HG02943 (cell line): ENCODE measurements at regions not wholly inside any gene's neighbourhood (a gene's known extent, or its start where the extent isn't known, plus 50 kb on each side); places are given as distances from the start of the nearest gene placed in this dataset.

Experiments used
- ATAC-seq: cut with Tn5 transposase; IDR thresholded peaks from one replicate; pipeline ENCODE4 v1.9.1; 2021; ENCODE audit warnings: mild to moderate bottlenecking, low read depth, moderate library complexity; ENCODE audit not compliant: unreplicated experiment

- ATAC-seq, result no peak
Observed at GRCh38 chr7:35463751-35464150, 209.9 kb upstream of the TBX20 start.

DNA sequence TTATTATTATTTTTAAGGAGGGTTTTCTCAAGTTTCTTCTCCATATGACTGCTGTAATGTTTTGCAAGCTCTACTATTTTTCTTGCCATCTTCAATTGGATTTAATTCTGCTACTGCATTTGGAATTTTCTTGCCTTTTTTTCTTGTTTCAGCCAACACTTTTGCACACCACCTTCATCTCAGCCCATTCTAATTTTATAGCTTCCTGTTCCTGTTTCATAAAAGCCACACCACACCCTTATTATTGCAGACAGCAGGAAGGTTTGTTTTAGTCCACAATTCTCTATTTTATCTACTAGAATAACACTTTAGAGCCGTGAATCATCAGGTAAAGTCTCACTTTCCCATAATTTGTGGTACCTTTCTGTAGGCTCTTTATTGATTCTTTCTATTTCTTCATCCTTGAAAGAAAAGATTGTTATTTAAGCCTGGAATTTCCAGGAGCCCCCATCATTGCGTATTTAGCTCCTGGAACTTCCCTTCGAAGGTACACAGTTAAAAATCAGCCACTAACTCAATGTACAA lies 209.3 kb upstream of the TBX20 start:
- ATAC-seq, result no peak

GRCh38 chr7:35454575-35455385 lies 200.9 kb upstream of the TBX20 start:
- no peak for ATAC-seq

- no peak for ATAC-seq
Observed at GRCh38 chr7:35450456-35451214, 196.7 kb upstream of the TBX20 start.

DNA sequence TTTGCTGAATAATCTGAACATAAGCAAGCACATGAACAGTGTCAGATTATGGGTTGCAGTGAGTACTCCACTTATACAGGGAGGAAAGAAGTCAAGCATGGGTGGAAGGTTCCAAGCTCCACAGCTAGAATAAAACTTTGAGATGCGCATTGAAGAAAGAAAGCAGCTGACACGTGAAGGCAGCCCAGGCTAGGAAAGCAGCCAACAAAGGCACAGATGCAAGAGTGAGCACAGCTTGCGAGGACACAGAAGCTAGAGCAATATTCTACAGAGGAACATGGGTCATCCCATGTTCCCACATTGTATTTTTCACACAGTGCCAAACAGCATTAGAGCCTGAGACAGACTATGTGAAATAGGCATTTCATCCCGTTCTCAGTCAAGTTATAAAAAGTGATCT lies 194.6 kb upstream of the TBX20 start:
- no peak for ATAC-seq

DNA sequence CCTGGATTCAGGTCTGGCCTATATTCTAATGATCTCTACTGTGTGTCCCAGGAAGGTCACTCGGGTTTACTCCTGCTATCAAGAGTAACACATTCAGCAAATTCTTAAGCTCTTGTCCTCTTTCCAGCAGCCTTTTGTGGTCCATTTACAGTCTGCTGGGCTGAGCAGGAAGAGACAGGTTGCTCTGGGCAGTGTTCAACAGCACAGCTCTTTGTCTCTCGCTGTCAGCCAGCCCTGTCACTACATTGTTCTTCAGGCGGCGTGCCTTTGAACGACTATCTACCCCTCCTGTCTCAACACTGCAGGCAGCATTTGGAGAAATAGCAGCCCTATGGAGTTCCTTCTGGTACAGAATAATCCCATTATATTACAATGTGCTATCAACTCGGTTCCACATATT lies 192.2 kb upstream of the TBX20 start:
- no peak for ATAC-seq

DNA sequence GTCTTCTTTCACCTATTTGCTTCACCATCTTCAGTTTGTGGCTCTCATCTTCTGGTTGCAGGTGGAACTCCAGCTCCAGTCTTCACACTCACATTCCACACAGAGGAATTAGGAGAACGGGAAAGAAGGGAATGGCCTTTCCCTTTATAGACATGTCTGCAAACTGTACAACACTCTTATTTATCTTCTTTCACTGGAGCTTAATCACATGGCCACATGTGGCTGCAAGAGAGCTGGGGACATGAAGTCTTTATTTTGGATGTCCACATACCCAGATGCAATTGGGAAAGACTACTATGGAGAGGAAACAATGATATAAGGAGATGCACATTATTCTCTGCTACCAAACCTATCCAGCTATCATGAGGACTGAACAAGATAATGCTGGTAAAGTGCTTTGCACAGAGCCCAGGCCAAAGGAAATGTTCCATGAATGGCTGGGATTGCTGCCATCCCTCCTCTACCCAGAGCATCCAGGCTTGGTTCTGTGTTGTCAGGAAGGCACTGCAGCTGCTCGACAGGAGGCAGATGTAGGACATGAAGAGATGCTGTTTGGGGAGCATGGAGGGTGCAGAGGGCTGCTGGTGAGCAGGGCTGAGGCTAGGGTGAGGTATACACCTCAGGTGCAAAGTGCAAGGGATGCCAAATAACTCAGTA lies 183.8 kb upstream of the TBX20 start:
- no peak for ATAC-seq

DNA sequence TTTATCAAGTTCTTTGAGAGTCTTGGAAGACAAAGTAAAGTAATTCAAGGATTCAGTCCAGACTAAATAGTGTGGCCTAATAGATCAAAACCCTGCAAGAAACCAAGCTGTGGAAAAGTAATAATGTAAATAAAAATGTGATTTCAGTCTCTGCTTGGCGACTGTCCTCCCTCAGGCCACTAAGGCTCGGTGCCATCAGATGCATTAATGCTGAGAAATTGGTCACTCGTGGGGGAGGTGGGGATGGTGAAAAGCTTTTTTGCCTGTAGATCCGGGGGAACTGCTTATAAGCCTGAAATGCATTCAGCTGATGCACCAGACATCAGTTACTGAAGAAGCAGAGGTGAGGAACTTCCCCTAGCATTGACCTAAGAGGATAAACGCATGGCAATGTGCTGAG lies 182.6 kb upstream of the TBX20 start:
- ATAC-seq, result no peak

- no peak for ATAC-seq
Observed at GRCh38 chr7:35430547-35431153, 176.8 kb upstream of the TBX20 start.

GRCh38 chr7:35424869-35425495 lies 171.1 kb upstream of the TBX20 start:
- ATAC-seq, result peak; percentile 57

DNA sequence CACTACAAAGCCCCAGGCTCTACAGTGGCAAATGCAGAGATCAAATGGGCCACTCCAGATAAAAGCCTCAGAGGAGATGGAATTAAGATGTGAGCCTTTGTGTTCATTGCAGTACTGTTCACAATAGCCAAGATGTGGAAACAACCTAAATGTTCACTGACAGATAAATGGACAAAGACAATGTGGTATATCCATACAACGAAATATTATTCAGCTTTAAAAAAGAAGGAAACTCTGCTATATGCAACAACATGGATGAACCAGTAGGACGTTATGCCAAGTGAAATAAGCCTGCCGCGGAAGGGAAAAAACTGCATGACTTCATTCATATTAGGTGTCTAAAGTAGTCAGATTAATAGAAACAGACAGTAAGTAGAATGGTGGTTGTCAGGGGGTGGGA lies 170.5 kb upstream of the TBX20 start:
- no peak for ATAC-seq

- no peak for ATAC-seq
Observed at GRCh38 chr7:35422715-35423114, 168.8 kb upstream of the TBX20 start.

DNA sequence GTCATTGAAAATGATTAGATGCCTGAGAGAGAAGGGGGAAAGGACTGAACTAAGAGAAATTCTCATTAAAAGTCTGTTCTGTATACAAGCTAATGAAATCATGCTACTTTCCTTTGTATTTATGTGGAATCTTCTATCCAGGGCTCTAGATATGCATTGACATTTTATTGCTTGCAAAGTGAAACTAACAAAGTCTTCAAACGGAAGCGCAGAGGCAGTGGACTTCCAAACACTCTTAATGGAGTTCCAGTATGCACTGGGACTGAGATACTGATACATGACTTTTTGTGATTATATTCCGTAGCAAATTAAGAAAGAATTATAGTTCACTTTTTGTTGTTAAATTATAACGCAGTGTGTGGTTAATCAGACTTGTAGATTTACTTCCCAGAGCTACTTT lies 166.8 kb upstream of the TBX20 start:
- no peak for ATAC-seq

DNA sequence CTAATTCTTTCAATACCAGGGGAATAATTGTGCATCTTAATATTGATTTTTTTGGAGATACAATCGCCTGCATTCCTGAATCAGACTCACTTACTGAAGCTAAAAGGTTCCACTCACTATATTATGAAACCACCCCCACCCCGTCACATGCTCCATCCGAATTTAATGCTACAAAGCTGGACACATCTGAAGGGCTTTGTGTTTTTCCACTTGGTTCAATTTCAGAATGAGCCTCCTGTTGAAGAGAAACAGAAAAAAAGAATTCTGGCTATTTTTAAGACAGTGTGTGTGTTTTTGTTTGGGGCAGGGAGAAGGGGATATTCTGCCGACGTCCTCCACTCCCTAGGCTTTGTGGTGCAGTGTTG lies 165.5 kb upstream of the TBX20 start:
- ATAC-seq, result no peak

DNA sequence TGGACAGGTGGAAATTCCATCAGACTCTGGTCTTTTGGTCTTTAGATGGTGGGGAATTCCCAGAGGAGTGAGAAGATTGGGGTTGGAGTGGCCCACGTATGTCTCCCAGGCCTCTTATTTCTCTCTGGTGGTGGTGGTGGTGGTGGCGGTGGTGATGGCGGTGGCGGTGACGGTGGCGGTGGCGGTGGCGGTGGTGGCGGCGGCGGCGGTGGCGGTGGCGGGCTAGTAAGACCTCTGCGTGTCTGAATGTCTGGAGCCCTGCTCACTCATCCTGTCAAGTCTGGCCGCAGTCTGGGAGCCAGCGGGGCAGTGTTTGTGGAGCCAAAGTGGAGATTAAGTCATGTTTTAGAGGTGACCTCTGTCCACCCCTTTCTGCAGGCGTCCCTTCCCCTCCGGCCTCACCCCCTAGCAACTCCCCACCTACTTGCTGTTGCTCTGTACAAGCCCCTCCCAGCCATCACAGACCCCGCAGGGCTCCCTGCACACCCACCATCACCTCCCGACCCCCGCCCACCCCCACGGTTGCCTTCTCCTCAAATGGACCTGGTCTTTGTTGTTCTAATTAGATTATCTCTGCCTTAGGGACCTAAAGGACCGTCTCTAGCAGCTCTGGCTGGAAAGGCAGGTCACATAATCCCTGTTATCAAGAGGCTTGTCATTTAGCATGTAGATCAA lies 165.0 kb upstream of the TBX20 start:
- no peak for ATAC-seq

DNA sequence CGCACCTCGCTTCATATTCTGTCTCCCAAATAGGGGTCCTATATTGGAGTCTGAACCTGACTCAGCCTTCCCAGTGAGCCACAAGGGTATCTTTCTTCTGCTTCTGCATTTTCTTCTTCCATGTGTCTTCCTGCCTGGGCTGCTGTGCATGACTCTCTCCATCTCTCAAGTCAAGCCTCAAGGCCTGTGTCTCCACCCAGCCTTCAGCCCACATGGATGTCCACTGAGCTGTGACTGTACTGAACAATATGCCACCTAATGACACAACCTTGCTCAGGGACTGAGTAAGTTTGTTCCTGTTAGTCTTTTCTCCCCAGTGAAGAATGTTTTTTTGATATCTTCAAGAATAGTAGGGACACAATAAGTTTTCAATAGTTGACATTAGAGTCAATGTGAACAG lies 162.7 kb upstream of the TBX20 start:
- no peak for ATAC-seq

GRCh38 chr7:35415411-35415822 lies 161.5 kb upstream of the TBX20 start:
- no peak for ATAC-seq

GRCh38 chr7:35411331-35411730 lies 157.4 kb upstream of the TBX20 start:
- ATAC-seq, result no peak

- ATAC-seq, result no peak
Observed at GRCh38 chr7:35405461-35405860, 151.6 kb upstream of the TBX20 start.
